AG04449 (cell line): ENCODE measurements at regions not wholly inside any gene's neighbourhood (a gene's known extent, or its start where the extent isn't known, plus 50 kb on each side); places are given as distances from the start of the nearest gene placed in this dataset.

Experiments used
- CTCF ChIA-PET: fragments of 350-600 bp; formaldehyde crosslinking; extraction: SDS; loops from one replicate; lab custom pipeline; 2021; ENCODE audit warnings: antibody characterized with exemption; lab: Yijun Ruan, JAX
- POLR2A ChIA-PET: fragments of 400-600, 350-600 bp; formaldehyde crosslinking; extraction: SDS; loops from one replicate; lab custom pipeline; 2020; ENCODE audit warnings: antibody characterized with exemption, inconsistent platforms; lab: Yijun Ruan, JAX
- DNase-seq: peaks from one replicate; pipeline ENCODE4 v3.0.0-alpha.2; 2010; ENCODE audit warnings: low read depth, low spot score
- H3K4me3 ChIP-seq: 2 replicates; pipeline ENCODE4 v1.5.1; 2011; ENCODE audit warnings: low read depth, mild to moderate bottlenecking, control low read depth, low read length
- CTCF ChIP-seq: IDR thresholded peaks from one replicate; pipeline ENCODE4 v1.5.1; 2011; ENCODE audit warnings: mild to moderate bottlenecking, moderate library complexity, low read length, control low read depth, inconsistent platforms; ENCODE audit not compliant: insufficient read depth; ENCODE audit errors: missing control alignments

- no peak overlapping the region for H3K4me3 ChIP-seq
- POLR2A ChIA-PET: no interaction called here
- no peak for DNase-seq
- CTCF ChIA-PET: interaction anchor here (1.3 kb wide), 1 partner anchor 24 kb away, joined by 7 read pairs; no protein-coding TSS in a partner anchor
- no peak for TF ChIP-seq CTCF
Observed at GRCh38 chr1:116461723-116462122, 88.7 kb downstream of the ATP1A1 start.

GRCh38 chr1:116462722-116463121, 89.7 kb downstream of the ATP1A1 start:
- ChIA-PET CTCF (interaction anchor here (1.3 to 2.5 kb wide), 2 partner anchors 22 to 23 kb away, joined by 7 to 11 read pairs; no protein-coding TSS in a partner anchor), POLR2A (no interaction called here)
- no peak for DNase-seq
- TF ChIP-seq CTCF: no peak
- H3K4me3 ChIP-seq: no peak overlapping the region

GRCh38 chr1:116463730-116464129, 90.7 kb downstream of the ATP1A1 start:
- no peak for DNase-seq
- ChIA-PET CTCF (interaction anchor here (2.5 kb wide), 1 partner anchor 21 kb away, joined by 11 read pairs; no protein-coding TSS in a partner anchor), POLR2A (no interaction called here)
- H3K4me3 ChIP-seq: no peak overlapping the region
- TF ChIP-seq CTCF: no peak
